AG08395 (cell line): ENCODE measurements at regions not wholly inside any gene's neighbourhood (a gene's known extent, or its start where the extent isn't known, plus 50 kb on each side); places are given as distances from the start of the nearest gene placed in this dataset.
"Not testable (repeated sequence)": the region's sequence is repeated elsewhere in the genome, so short reads cannot be mapped to it uniquely, and the experiment has no call there.

Experiments
- DNase-seq: peaks from one replicate; pipeline ENCODE4 v3.0.0; 2012; ENCODE audit warnings: mixed read lengths, low spot score

GRCh38 chr2:87574193-87575119, 173.4 kb upstream of the PLGLB2 start:
- not testable (repeated sequence) for DNase-seq

DNA sequence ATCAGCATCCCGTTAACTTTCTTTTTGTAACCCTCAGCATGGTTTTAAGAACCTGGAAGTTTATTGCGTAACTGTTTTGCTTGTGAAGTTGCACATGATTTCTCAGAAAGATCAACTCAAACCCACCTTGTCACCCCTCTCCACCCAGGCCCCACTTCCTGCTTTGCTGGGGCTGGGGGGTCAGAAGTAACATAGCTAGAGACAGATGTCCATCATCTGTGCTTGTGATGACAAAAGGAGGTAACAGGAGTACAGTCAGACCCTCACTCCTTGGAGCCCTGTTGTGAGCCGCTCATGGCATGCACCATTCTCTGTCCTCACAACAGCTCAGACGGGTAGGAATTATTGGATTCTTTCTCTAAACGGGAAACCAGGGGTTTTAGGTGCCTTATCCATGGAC, 172.7 kb upstream of the PLGLB2 start:
- not testable (repeated sequence) for DNase-seq

- DNase-seq, result not testable (repeated sequence)
These were observed 170.5 kb upstream of the PLGLB2 start for GRCh38 chr2:87577358-87577757.

- DNase-seq, result not testable (repeated sequence)
These were observed 165.7 kb upstream of the PLGLB2 start for GRCh38 chr2:87582152-87582551.

- not testable (repeated sequence) for DNase-seq
These were observed 165.3 kb upstream of the PLGLB2 start for GRCh38 chr2:87582579-87582978.

DNA sequence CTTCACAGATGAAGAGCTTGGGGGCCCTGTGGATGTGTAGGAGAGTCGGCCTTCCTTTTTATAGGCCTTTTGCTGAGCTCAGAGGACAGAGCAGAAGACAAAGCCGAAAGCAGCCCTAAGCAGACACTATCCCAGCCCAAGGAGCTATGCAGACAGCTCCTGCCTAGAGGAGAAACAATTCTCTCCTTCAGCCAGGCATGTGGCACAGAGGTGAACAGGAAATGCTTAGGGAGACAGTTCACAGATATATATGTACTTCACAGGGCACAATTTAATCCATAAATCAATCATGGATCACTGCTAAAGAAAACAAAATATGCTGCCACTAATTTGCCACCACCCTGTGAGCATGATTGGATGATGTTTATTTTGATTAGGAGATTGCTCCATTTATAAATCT, 164.5 kb upstream of the PLGLB2 start:
- DNase-seq, result not testable (repeated sequence)

DNA sequence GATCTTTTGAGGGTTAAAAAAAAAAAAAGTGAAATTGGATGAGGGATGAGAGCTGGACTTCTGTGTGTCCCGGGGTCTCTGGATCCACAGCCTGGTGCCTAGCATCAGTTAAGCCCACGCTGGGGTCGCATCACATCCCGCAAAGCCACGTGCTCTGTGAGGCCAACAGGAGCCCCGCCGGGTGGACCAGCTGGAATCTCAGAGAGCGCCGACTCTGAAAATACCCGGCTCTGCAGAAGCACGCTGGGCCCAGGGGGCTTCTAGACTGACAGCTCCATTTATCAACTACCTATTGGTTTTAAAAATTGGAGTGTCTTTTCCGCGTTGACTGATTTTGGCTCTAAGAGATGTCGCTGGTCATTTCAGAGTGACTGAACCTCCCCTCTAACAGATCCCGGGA, 164.1 kb upstream of the PLGLB2 start:
- DNase-seq, result not testable (repeated sequence)

GRCh38 chr2:87584268-87584906, 163.5 kb upstream of the PLGLB2 start:
- not testable (repeated sequence) for DNase-seq

GRCh38 chr2:87587934-87588333, 160.0 kb upstream of the PLGLB2 start:
- DNase-seq, result not testable (repeated sequence)

DNA sequence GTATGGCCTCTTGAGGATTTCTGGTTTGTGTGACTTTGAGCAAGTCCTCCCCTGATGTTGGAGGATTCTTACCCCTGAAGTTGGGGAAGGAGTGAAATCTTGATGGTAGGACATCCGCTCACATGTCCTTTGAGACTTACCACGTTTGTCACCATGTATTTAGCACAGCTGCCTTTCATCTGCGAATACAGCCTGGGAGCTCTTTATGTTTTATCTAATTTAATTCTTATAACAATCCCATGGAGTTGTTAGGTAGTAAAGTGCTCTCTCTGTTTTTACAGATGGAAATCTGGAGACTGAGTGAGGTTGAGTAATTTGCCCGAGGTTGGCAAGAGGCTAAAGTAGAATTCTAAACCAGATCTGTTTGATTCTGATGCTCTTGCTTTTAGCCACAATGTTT, 154.9 kb upstream of the PLGLB2 start:
- not testable (repeated sequence) for DNase-seq

DNA sequence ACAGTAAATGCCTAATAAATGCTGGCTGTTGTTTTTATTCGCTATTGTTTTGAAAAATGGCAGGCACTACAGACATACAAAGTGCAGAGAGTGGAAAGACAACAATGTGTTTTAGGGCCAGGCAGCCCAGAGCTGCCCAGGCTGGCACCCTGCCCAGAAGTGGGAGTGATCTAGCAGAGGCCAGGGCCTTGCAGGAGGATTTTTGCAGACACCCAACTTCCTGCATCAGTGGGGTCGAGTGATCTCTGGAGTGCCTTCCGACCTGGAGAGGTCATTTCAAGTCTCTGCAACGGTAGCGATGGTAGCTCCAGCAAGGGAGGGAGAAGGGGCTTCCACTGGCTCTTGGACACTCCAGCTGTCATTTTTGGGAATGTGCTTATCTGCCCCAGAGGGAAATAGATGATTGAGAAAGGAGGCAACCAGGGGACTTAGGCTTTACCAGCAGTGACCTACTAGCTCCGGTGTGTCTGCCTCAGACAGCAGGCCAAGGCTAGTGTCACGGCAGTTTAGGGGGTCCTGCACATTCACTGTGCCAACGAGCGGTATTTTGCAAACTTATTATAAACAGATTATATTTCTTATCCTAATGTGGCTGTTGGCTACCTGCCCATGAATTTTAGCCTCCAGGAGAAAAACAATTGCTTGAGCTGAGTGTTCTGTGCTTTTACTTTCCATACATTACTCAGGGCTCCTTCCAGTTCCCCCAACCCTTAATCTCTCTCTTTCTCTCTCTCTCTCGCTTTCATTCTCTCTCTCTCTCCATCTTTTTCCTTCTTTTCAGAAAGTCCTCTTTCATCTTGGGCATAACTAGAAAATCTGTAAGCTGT, 153.9 kb upstream of the PLGLB2 start:
- DNase-seq, result not testable (repeated sequence)

DNA sequence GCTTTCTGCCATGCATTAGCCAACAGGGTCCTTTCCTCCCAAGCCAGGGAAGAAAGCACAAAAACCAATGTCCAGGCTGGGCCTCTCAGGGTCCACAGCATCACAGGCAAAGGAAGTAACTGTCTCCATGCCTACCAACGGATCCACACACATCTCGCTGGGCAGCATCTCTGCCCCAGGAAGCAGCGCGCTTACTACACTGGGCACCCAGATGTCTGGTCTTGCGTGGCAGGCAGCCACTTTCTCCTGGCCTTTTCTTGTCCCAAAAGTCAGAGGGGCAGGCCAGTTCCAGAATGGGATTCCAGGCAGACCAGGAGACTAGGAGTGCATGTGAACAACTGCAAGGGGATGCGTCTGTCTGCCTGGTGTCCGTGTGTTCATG, 153.3 kb upstream of the PLGLB2 start:
- DNase-seq, result not testable (repeated sequence)

DNA sequence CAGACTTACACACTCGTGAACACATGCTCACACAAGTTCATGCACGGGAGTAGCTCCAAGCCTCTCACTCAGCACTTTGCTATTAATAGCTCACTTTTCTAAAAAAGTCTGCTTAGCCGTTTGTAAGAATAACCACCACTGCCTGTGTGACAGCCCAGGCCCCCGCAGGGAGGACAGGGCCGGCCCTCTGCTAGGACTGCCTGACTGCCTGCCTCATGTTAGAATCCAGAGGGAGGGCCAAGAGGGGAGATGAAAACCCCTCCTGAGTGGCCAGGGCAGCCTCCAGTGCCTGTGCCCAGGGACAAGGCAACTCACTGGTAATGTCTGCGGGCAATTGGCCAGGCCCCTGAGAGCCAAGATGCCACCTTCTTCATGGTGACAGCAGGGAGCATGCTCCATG, 152.9 kb upstream of the PLGLB2 start:
- DNase-seq, result not testable (repeated sequence)

GRCh38 chr2:87600961-87601360, 146.9 kb upstream of the PLGLB2 start:
- DNase-seq, result not testable (repeated sequence)

- DNase-seq, result not testable (repeated sequence)
These were observed 145.8 kb upstream of the PLGLB2 start for GRCh38 chr2:87602118-87602517.

DNA sequence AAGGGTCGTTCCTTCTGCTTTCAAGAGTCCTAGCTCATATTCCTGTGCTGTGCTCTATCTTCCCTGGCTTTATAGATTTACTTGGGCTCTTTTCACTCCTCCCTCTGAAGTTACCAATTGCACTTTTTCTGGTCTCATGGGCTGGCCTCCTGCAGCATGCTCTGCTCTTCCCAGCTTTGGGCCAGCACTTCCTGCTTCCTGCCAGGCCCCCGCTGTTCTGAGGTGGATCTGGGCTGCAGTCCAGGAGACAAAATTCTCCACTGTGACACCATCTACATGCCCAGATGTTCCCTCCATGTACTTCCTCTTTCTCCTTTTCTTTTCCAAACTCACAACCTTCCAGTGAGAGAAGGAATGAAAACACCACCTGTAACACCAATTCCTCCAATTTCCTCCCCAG, 145.2 kb upstream of the PLGLB2 start:
- DNase-seq, result not testable (repeated sequence)

GRCh38 chr2:87603418-87604278, 144.2 kb upstream of the PLGLB2 start:
- not testable (repeated sequence) for DNase-seq

DNA sequence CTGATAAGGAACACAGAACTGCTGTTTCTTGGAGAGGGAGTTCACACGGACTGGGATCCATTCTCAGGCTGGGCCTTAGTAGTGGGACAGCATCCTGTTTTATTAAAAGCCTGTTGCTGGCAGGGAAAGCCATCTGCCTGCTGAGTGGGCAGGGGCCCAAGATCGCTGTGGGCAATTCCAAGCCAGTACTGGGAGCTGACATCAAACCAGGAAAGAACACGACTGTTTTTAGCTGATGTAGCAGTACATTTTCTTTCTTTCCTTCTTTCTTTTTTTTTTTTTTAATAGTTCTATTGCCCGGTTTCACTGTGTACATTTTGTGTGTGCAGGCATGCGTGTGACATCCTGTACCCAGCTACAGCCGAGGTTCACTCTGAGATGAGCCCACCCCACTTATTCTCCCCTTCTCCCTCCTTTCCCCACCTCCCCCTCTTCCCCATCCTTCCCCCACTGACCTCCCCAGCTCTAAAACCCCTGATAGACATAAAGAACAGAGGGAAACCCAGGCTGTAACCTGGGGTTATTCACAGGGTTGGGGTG, 143.5 kb upstream of the PLGLB2 start:
- not testable (repeated sequence) for DNase-seq

DNA sequence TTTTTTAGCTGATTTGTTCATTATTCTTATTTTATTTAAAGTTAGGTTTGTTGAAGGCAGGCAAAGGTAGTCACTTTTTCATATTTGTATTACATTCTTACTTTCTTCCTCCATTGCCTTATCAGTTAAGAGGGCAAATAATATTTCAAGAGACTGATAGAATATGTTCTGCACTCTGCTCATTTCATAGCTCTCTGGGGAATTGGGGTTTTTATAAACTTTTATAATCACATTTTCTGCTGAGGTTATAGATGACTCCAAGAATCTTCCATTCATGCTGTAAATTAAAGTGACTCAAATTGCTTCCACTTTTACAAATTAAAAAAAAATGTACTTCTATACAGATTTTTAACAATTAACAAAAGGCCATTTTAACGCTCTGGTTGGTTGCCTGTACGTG, 142.9 kb upstream of the PLGLB2 start:
- DNase-seq, result not testable (repeated sequence)

DNA sequence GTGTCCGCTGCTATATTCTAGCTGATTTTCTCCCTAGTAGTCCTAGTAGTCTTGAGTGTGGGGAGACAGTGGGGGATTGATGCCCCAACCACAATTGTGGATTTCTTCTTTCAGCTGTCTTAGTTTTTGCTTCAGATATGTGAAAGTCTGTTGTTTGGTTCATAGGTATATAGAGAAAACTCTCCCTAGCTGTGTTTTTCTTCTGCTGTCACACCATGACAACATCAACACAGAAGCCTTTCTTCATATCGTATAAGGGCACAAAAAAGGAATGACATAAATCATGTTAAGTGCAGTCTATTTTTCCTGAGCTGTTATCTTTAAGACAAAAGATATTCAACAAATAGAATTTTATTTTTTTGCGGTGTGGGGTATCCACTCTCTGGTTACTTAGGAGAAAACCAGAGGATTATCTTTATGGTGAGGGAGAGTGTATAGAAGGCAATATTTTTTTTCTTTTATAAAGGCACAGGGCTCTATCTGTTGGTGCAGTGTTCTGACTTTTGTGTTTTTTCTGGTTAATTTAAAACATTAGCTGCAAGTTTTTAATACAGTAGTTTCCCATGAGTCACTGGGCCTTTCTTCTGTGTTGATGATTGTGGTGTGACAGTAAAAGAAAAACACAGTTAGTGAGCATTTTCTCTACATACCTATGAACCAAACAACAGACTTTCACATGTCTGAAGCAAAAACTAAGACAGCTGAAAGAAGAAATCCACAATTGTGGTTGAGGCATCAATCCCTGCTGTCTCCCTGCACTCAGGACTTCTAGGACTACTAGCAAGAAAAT, 139.3 kb upstream of the PLGLB2 start:
- DNase-seq, result not testable (repeated sequence)
